Fibroblast of the aortic adventitia (primary cell): ENCODE measurements at regions not wholly inside any gene's neighbourhood (a gene's known extent, or its start where the extent isn't known, plus 50 kb on each side); places are given as distances from the start of the nearest gene placed in this dataset.

Experiments
- DNase-seq: peaks from one replicate; pipeline ENCODE4 v3.0.0-alpha.2; 2010; ENCODE audit warnings: low read depth
- H3K4me3 ChIP-seq: 2 replicates; pipeline ENCODE4 v1.5.1; 2011; ENCODE audit warnings: low read depth, mild to moderate bottlenecking, control low read depth, low read length, moderate library complexity
- CTCF ChIP-seq: IDR thresholded peaks from 2 replicates; pipeline ENCODE4 v1.5.1; 2011; ENCODE audit warnings: mild to moderate bottlenecking, low read length, control low read depth, inconsistent platforms; ENCODE audit not compliant: insufficient read depth

DNA sequence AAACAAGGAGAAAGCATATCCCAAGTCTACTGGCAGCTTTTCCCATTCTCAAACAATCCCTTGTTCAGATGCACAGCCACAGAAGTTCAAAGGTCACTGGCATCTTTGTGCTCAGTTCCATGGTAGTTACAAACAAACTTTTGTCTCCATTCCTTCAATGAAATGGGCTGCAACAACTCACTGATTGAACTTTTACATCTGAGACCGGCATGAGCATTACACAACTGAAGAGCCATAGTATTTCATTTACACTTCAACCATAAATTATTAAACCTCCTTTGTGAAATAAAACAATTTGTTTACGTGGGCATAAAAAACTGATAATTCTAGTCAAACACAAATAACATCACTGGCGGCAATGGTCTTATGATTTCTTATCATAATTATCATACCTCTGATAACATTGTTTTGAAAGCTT lies 67.8 kb upstream of the ARHGAP32 start:
- H3K4me3 ChIP-seq = no peak overlapping the region
- DNase-seq = peak; percentile 14
- TF ChIP-seq CTCF = no peak

- DNase-seq = no peak
- no peak overlapping the region for H3K4me3 ChIP-seq
- no peak for TF ChIP-seq CTCF
Observed at GRCh38 chr11:129258205-129258604, 66.1 kb upstream of the ARHGAP32 start.

GRCh38 chr11:129257512-129257911 lies 65.4 kb upstream of the ARHGAP32 start:
- no peak for TF ChIP-seq CTCF
- H3K4me3 ChIP-seq = no peak overlapping the region
- DNase-seq = no peak

- no peak overlapping the region for H3K4me3 ChIP-seq
- no peak for TF ChIP-seq CTCF
- DNase-seq = no peak
Observed at GRCh38 chr11:129252621-129253020, 60.5 kb upstream of the ARHGAP32 start.

DNA sequence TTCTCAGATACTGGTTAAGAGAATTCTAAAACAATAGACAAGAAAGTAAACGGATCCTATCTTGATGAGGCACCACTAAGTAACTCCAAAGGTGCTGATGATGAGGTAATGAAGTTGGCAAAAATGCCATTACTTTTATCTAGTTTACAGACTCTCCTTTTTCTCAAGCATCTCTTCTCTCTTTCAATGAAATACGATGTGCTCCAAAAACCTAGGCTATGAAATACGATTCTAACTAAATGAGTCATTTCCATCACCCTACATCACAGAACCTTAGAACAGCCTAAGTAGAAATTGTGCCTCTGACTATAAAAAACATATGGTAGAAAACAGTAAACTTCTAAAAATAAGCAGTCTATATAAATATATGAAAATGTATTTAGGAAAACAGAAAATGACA lies 58.9 kb upstream of the ARHGAP32 start:
- H3K4me3 ChIP-seq = no peak overlapping the region
- peak; percentile 39 for DNase-seq
- TF ChIP-seq CTCF = no peak

DNA sequence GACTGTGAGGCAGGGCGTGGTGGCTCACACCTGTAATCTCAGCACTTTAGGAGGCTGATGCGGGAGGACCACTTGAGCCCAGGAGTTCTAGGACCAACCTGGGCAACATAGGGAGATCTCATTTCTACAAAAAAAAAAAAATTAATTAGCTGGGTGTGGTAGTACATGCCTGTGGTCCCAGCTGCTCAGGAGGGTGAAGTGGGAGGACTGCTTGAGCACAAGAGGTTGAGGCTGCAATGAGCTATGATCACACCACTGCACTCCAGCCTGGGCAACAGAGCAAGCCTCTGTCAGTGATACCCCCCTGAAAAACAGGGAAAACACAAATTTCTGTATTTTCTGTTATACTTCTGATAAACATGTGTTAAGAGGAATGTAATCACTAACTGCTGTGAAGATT lies 57.8 kb upstream of the ARHGAP32 start:
- no peak overlapping the region for H3K4me3 ChIP-seq
- no peak for DNase-seq
- no peak for TF ChIP-seq CTCF

DNA sequence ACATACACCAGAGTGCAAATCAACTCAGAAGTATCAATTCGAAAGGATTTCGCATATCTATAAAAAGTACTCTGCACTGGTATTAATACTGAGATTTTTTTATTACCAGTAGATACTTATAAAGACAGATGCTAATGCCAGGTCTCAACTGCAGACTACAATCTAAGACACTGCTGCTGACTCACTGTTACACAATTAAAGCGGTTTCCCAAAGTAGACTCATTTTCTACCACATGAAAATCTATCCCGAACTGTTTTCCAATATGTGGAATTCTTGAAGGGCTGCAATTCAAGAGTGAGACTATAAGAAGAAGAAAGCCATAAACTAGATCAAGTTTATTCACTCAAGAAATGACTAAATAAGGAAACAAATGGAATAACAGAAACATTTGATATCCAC lies 57.2 kb upstream of the ARHGAP32 start:
- TF ChIP-seq CTCF = no peak
- no peak overlapping the region for H3K4me3 ChIP-seq
- peak; percentile 90 for DNase-seq
